ENCODE measurements at regions not wholly inside any gene's neighbourhood (a gene's known extent, or its start where the extent isn't known, plus 50 kb on each side); places are given as distances from the start of the nearest gene placed in this dataset.

DNA sequence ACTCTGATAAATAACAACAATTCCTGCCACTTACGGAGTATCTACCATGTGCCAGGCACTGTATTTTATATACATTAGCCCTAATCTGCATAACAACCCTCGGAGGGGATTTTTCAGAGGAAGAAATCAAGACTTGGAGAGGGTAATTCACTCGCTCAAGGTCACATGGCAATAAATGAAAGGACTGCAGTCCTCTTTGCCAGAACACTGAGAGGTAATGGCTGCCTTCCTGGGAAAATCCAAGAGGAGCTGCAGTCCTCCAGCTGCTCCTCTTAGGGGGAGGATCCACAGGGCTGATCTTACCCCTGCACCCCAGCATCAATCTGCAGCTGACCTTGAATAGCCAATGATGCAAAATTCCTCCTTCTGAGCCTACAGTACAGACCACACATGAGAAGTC lies 114.1 kb upstream of the RPL38 start:
- H3K56ac ChIP-seq (replicated peaks; ENCODE audit: insufficient read length, low read depth, low read length): no peak overlapping the region
- no peak overlapping the region for H2AK5ac ChIP-seq (ENCODE audit: low read depth, low read length)
- no peaks in the 10 kb centered on the region for H3K79me1 ChIP-seq (ENCODE audit: low read depth, low read length)
- peak overlapping the region; percentile 86; the same call in 1 of the 2 replicates for H2AFZ ChIP-seq (ENCODE audit: low read length)
- no peak overlapping the region for H3K27ac ChIP-seq (ENCODE audit: low read depth, low read length)
- H3K9me3 ChIP-seq (ENCODE audit: insufficient read depth in 2 of 2, low read depth in 1 of 2, low read length in 1 of 2): peaks cover 0 to 11% of the 10 kb centered on the region in 2 experiments; a peak in 3 of 4 replicates
- ChIA-PET POLR2A (ENCODE audit: partially characterized antibody) (interaction anchor here (0.9 to 2.5 kb wide), 5 partner anchors 16 to 114 kb away, joined by 3 to 13 read pairs (median 4); partner anchors contain the start of gene RPL38), CTCF (ENCODE audit: partially characterized antibody) (interaction anchor here (0.7 to 10.3 kb wide), 55 partner anchors 8 to 852 kb away, joined by 3 to 113 read pairs (median 6); no protein-coding TSS in a partner anchor)
- no peak overlapping the region for H3K9ac ChIP-seq (replicated peaks in 1 of 4; ENCODE audit: extremely low read depth in 1 of 4, low read depth in 3 of 4, low read length in 3 of 4)
- no peak overlapping the region for H3K18ac ChIP-seq (ENCODE audit: extremely low read depth, low read length)
- H4K91ac ChIP-seq (replicated peaks; ENCODE audit: insufficient read length, low read length): no peak overlapping the region
- H3K23ac ChIP-seq (ENCODE audit: insufficient read length): no peak overlapping the region
- H4K20me1 ChIP-seq (replicated peaks in 1 of 2; ENCODE audit: control insufficient read depth in 1 of 2, insufficient read depth in 2 of 2, low read length in 2 of 2): no peaks in the 10 kb centered on the region
- H3K4me3 ChIP-seq (ENCODE audit: extremely low read depth in 1 of 4, insufficient read depth in 2 of 4, low read depth in 3 of 4, low read length in 4 of 4): no peak overlapping the region
- H3K4me1 ChIP-seq (replicated peaks in 1 of 4; ENCODE audit: control insufficient read depth in 3 of 4, insufficient read depth in 4 of 4, low read length in 3 of 4): no peaks in the 10 kb centered on the region
- no peak overlapping the region for H3K14ac ChIP-seq (ENCODE audit: insufficient read length)
- H3K4me2 ChIP-seq (ENCODE audit: insufficient read depth in 1 of 2, low read depth in 2 of 2, low read length in 2 of 2): no peak overlapping the region
- no peaks in the 10 kb centered on the region for H3K36me3 ChIP-seq (ENCODE audit: control insufficient read depth in 2 of 4, insufficient read depth in 4 of 4, low read length in 3 of 4)
- H3K23me2 ChIP-seq (ENCODE audit: low read depth, low read length): no peaks in the 10 kb centered on the region
- H2BK20ac ChIP-seq (ENCODE audit: low read length): no peak overlapping the region
- no peaks in the 10 kb centered on the region for H3K27me3 ChIP-seq (replicated peaks in 1 of 4; ENCODE audit: control insufficient read depth in 3 of 4, extremely low read depth in 1 of 4, insufficient read depth in 3 of 4, low read length in 3 of 4)
- no peak overlapping the region for H4K5ac ChIP-seq (ENCODE audit: insufficient read length, low read depth, low read length)
- H2BK12ac ChIP-seq (ENCODE audit: low read depth, low read length): no peak overlapping the region
- no peaks in the 10 kb centered on the region for H3K79me2 ChIP-seq (ENCODE audit: control insufficient read depth in 1 of 2, insufficient read depth in 2 of 2, low read length in 2 of 2)
- FAIRE-seq (no peak), DNase-seq (ENCODE audit: low read depth in 1 of 2, low spot score in 2 of 2) (no peak)
- H4K8ac ChIP-seq (ENCODE audit: extremely low read depth, insufficient read depth, low read length): no peak overlapping the region
- WGBS, 2 experiments (ENCODE audit: extremely low coverage in 1 of 2, insufficient coverage in 1 of 2, insufficient read length in 1 of 2, insufficient replicate concordance in 2 of 2, low coverage in 1 of 2, low lambda C conversion rate in 2 of 2, missing lambda C conversion rate in 1 of 2): 81% methylated on average over 3 of the region's 3 CpGs; no CpG with 5 or more reads in 1 of the 2 experiments
- no peak overlapping the region for H2BK120ac ChIP-seq (replicated peaks; ENCODE audit: low read depth, low read length)
- H3K4ac ChIP-seq (replicated peaks; ENCODE audit: insufficient read length, low read depth, low read length): no peak overlapping the region
- no peak overlapping the region for H2BK5ac ChIP-seq (ENCODE audit: low read depth, low read length)
- no peak overlapping the region for H2BK15ac ChIP-seq (ENCODE audit: low read length)
- TF ChIP-seq, protein P1, sequence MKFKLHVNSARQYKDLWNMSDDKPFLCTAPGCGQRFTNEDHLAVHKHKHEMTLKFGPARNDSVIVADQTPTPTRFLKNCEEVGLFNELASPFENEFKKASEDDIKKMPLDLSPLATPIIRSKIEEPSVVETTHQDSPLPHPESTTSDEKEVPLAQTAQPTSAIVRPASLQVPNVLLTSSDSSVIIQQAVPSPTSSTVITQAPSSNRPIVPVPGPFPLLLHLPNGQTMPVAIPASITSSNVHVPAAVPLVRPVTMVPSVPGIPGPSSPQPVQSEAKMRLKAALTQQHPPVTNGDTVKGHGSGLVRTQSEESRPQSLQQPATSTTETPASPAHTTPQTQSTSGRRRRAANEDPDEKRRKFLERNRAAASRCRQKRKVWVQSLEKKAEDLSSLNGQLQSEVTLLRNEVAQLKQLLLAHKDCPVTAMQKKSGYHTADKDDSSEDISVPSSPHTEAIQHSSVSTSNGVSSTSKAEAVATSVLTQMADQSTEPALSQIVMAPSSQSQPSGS (IDR thresholded peaks at IDR 0.05; ENCODE audit: low read length): no peak
- TF ChIP-seq GABPA (IDR thresholded peaks at IDR 0.05; ENCODE audit: borderline replicate concordance, insufficient read depth, low read length): no peak
- no peak for TF ChIP-seq NANOG (IDR thresholded peaks at IDR 0.05; ENCODE audit: insufficient read depth, low read depth, low read length, poor library complexity, severe bottlenecking)
- TF ChIP-seq SRF (IDR thresholded peaks at IDR 0.05; ENCODE audit: low read depth, low read length): no peak
- TF ChIP-seq SIRT6 (IDR thresholded peaks at IDR 0.05; ENCODE audit: low read length): no peak
- no peak for TF ChIP-seq NRF1 (IDR thresholded peaks at IDR 0.05; ENCODE audit: low read depth, low read length)
- TF ChIP-seq CREB1 (IDR thresholded peaks at IDR 0.05): no peak
- no peak for TF ChIP-seq BCL11A (IDR thresholded peaks at IDR 0.05; ENCODE audit: low read depth in 2 of 2, low read length in 2 of 2)
- TF ChIP-seq EP300 (IDR thresholded peaks at IDR 0.05; ENCODE audit: borderline replicate concordance in 1 of 2, low read depth in 2 of 2, low read length in 2 of 2): no peak
- TF ChIP-seq MAFK (IDR thresholded peaks at IDR 0.05; ENCODE audit: low read depth, low read length): no peak
- TF ChIP-seq POLR2A (IDR thresholded peaks at IDR 0.05; ENCODE audit: control extremely low read depth in 1 of 2, low read depth in 2 of 2, low read length in 2 of 2): no peak
- TF ChIP-seq, protein P2, sequence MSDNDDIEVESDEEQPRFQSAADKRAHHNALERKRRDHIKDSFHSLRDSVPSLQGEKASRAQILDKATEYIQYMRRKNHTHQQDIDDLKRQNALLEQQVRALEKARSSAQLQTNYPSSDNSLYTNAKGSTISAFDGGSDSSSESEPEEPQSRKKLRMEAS (IDR thresholded peaks at IDR 0.05): no peak
- TF ChIP-seq HDAC2 (IDR thresholded peaks at IDR 0.05; ENCODE audit: borderline replicate concordance in 1 of 2, low read depth in 2 of 2, low read length in 2 of 2): no peak
